Vagina (tissue), 2 donors: ENCODE measurements at regions not wholly inside any gene's neighbourhood (a gene's known extent, or its start where the extent isn't known, plus 50 kb on each side); places are given as distances from the start of the nearest gene placed in this dataset.
A peak's percentile ranks its signal among the peaks of the same experiment; 100 is the strongest.

Experiments
- DNase-seq, 2 donors: peaks; one replicate each; pipeline ENCODE4 v3.0.0-alpha.2; 2017; ENCODE audit errors: extremely low spot score in 2 of 2
- H3K27ac ChIP-seq: fragments of 200-600 bp; sonication (generic); one replicate; pipeline ENCODE4 v1.5.1; 2019
- H3K27me3 ChIP-seq: fragments of 200-600 bp; sonication (generic); one replicate; pipeline ENCODE4 v1.5.1; 2019
- H3K36me3 ChIP-seq, 2 donors: fragments of 200-600 bp; sonication (generic); one replicate each; pipeline ENCODE4 v1.5.1; 2017 to 2019
- H3K4me1 ChIP-seq: fragments of 200-600 bp; sonication (generic); one replicate; pipeline ENCODE4 v1.5.1; 2019
- H3K4me3 ChIP-seq, 2 donors: fragments of 200-600 bp; sonication (generic); 1 replicate in 1 of 2; 2 replicates in 1 of 2; pipeline ENCODE4 v1.5.1; 2016 to 2019
- H3K9me3 ChIP-seq: fragments of 200-600 bp; sonication (generic); one replicate; pipeline ENCODE4 v1.5.1; 2019
- POLR2A ChIP-seq, 2 donors: fragments of 450-650 bp; IDR thresholded peaks; one replicate each; pipeline ENCODE4 v1.6.1; 2017; ENCODE audit warnings: antibody characterized with exemption in 2 of 2, mild to moderate bottlenecking in 2 of 2, moderate library complexity in 2 of 2
- POLR2AphosphoS5 ChIP-seq, 2 donors: sonication (generic); formaldehyde crosslinking; IDR thresholded peaks; one replicate each; pipeline ENCODE4 v1.9.0; 2017; ENCODE audit warnings: antibody characterized with exemption in 2 of 2, mild to moderate bottlenecking in 2 of 2, low read depth in 1 of 2; ENCODE audit not compliant: insufficient read depth in 1 of 2
- intact Hi-C: fragments of 100-400 bp; cut with DNase I; formaldehyde crosslinking; loops from one replicate; pipeline ENCODE4 v1.15.1; 2023
- TF ChIP-seq, protein P1 (sequence below), 3 experiments: fragments of 450-650 bp in 2 of 3; fragments of 200-600 bp in 1 of 3; sonication (generic) in 1 of 3; IDR thresholded peaks; one replicate each; pipeline ENCODE4 v1.5.1; 2017 to 2019; ENCODE audit warnings: antibody characterized with exemption in 3 of 3, mild to moderate bottlenecking in 2 of 3, moderate library complexity in 2 of 3

DNA sequence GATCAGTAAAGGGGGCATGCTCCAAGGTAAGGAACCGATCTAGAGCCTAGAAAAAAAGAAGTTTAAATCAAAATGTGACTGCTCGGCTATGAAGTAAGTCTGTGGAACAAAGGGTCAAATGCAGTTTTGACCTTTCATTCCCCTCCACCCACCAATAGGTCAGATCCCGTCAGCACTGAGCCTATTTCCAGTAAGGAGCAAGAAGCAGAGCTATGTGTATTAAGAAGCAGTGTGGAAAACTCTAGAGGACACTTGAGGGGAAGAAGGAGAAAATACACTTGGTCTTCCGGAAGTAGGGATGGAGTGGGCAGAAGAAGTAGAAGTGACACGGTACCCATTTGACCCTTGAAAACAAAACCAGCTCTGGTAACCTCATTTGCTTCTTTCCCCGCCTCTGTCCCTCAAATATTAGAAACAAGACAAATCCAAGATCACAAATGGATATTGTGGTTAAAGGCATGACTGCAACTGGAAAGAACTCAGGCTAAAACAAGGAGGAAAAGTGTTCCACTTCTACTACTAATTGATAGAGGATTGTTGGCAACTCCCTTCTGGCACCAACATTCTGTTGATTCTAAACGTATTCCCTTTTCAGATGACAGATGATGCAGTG is 888.3 kb upstream of the NR2F2 start:
- peak overlapping the region; percentile 33 for H3K27ac ChIP-seq
- H3K9me3 ChIP-seq = no peaks in the 10 kb centered on the region
- no peaks in the 10 kb centered on the region for H3K27me3 ChIP-seq
- intact Hi-C loops = loop anchor here (10.0 kb wide), 3 partner anchors 157 to 893 kb away; partner anchors contain the start of gene NR2F2
- H3K4me3 ChIP-seq = no peak overlapping the region
- H3K4me1 ChIP-seq = peaks cover 15% of the 10 kb centered on the region
- TF ChIP-seq, protein P1, sequence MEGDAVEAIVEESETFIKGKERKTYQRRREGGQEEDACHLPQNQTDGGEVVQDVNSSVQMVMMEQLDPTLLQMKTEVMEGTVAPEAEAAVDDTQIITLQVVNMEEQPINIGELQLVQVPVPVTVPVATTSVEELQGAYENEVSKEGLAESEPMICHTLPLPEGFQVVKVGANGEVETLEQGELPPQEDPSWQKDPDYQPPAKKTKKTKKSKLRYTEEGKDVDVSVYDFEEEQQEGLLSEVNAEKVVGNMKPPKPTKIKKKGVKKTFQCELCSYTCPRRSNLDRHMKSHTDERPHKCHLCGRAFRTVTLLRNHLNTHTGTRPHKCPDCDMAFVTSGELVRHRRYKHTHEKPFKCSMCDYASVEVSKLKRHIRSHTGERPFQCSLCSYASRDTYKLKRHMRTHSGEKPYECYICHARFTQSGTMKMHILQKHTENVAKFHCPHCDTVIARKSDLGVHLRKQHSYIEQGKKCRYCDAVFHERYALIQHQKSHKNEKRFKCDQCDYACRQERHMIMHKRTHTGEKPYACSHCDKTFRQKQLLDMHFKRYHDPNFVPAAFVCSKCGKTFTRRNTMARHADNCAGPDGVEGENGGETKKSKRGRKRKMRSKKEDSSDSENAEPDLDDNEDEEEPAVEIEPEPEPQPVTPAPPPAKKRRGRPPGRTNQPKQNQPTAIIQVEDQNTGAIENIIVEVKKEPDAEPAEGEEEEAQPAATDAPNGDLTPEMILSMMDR (IDR thresholded peaks at IDR 0.05) = no peak
- TF ChIP-seq POLR2A (IDR thresholded peaks at IDR 0.05) (no peak), POLR2AphosphoS5 (IDR thresholded peaks at IDR 0.05; ENCODE audit: insufficient read depth in 1 of 2, low read depth in 1 of 2) (no peak)
- DNase-seq = no peak
- H3K36me3 ChIP-seq = no peaks in the 10 kb centered on the region

DNA sequence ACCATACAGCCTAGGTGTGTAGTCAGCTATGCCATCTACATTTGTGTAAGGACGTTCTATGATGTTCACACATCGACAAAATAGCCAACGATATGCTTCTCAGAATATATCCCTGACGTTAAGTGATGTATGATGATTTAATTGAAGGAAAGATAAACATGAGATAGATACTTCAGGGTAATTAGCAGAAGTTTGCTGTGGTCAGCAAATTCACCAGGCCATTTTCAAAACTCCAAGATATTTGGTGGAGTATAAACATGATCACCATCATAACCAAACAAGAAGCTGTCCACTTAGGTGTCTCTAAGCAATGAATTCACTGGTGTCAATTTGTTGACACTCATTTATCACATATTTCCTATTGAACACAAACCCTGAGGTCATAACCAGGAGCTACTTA is 885.6 kb upstream of the NR2F2 start:
- TF ChIP-seq POLR2A (IDR thresholded peaks at IDR 0.05) = no peak
- TF ChIP-seq, protein P1 (IDR thresholded peaks at IDR 0.05) = no peak
- no peak for TF ChIP-seq POLR2AphosphoS5 (IDR thresholded peaks at IDR 0.05; ENCODE audit: insufficient read depth in 1 of 2, low read depth in 1 of 2)
- DNase-seq = no peak
- Histone ChIP-seq H3K4me3 (no peak overlapping the region), H3K27ac (no peak overlapping the region), H3K36me3 (no peaks in the 10 kb centered on the region), H3K27me3 (no peaks in the 10 kb centered on the region), H3K9me3 (no peaks in the 10 kb centered on the region), H3K4me1 (peaks cover 19% of the 10 kb centered on the region)
- intact Hi-C loops = loop anchor here (10.0 kb wide), 3 partner anchors 160 to 890 kb away; partner anchors contain the start of gene NR2F2

DNA sequence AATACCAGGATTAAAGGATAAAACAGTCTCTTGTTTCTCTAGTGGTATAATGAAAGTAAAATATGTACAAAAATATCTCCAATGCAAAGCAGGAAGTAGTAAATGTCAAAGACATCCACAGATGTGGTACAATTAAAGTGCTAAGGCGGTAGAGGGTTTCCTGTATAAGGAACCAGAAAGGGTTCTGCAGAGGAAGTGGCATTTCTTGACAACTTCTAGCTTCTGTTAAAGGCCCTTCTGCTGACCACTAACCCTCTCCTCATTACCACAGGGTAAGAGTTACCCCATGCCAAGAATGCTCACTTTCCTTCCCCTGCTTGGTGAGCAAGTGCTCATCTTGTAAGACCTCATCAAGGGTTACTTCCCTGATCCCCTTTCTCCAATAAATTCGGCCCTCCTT is 883.6 kb upstream of the NR2F2 start:
- H3K4me3 ChIP-seq = no peak overlapping the region
- H3K36me3 ChIP-seq = no peaks in the 10 kb centered on the region
- H3K27ac ChIP-seq = no peak overlapping the region
- TF ChIP-seq POLR2AphosphoS5 (IDR thresholded peaks at IDR 0.05; ENCODE audit: insufficient read depth in 1 of 2, low read depth in 1 of 2) (no peak), POLR2A (IDR thresholded peaks at IDR 0.05) (no peak)
- TF ChIP-seq, protein P1 (IDR thresholded peaks at IDR 0.05) = no peak
- peaks cover 6% of the 10 kb centered on the region for H3K4me1 ChIP-seq
- intact Hi-C loops = loop anchor here (10.0 kb wide), 3 partner anchors 162 to 888 kb away; partner anchors contain the start of gene NR2F2
- H3K27me3 ChIP-seq = no peaks in the 10 kb centered on the region
- no peaks in the 10 kb centered on the region for H3K9me3 ChIP-seq
- no peak for DNase-seq

DNA sequence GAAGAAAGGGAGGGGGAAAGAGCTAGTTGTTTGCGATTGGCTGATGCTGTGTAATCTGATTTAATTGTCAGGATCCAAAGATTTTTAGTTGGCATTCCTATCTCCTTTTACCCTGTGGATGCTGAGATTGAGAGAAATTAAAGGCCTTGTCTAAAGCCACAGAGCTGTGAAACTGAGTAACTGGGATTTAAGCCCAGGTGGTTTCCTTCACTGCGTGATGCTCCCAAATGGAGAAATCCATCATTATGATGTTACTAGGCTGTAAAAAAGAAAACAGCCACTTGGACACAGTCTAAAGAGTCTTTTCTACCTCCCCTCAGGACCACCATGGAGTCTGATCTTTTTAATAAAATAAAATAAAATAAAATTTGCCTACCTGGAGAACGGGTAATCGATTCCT is 883.0 kb upstream of the NR2F2 start:
- intact Hi-C loops = loop anchor here (10.0 kb wide), 3 partner anchors 163 to 887 kb away; partner anchors contain the start of gene NR2F2
- no peak overlapping the region for H3K4me3 ChIP-seq
- TF ChIP-seq POLR2A (IDR thresholded peaks at IDR 0.05) (no peak), POLR2AphosphoS5 (IDR thresholded peaks at IDR 0.05; ENCODE audit: insufficient read depth in 1 of 2, low read depth in 1 of 2) (no peak)
- TF ChIP-seq, protein P1 (IDR thresholded peaks at IDR 0.05) = no peak

DNA sequence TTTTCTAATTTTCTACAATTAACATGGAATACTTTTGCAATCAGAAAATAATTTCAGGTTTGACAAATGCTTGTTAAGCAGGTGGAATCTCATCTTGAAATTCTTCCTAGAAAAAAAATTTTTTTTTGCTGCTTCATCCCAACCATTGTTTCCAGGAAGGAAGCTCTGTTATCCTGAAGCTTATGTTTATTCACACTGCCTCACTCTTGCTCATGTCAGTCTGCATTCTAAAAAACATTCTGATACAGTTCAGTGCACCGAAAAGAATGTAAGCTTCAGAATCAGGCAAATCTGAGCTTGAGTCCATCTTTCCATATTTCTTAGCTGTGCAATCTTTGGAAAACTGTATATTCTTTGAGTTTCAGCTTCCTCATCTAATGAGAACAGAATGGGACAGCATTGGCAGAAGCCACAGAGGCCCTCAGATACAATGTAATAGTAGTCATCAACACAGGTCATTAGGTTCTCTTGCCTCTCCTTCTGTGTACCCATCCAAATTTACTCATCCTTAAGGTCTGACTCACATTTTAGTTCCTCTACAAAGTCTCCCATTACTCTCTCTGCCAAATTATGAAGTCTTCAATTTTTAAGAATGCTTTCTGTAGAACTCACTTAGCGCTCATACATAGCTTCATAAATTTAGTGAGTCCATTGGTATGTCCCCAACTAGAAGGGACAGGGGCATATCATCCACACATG is 881.8 kb upstream of the NR2F2 start:
- no peak for TF ChIP-seq POLR2A (IDR thresholded peaks at IDR 0.05)
- TF ChIP-seq, protein P1 (IDR thresholded peaks at IDR 0.05) = no peak
- TF ChIP-seq POLR2AphosphoS5 (IDR thresholded peaks at IDR 0.05; ENCODE audit: insufficient read depth in 1 of 2, low read depth in 1 of 2) = no peak
- H3K27ac ChIP-seq = no peak overlapping the region
- H3K27me3 ChIP-seq = no peaks in the 10 kb centered on the region
- no peaks in the 10 kb centered on the region for H3K9me3 ChIP-seq
- H3K36me3 ChIP-seq = no peaks in the 10 kb centered on the region
- intact Hi-C loops = loop anchor here (10.0 kb wide), 3 partner anchors 164 to 886 kb away; partner anchors contain the start of gene NR2F2
- H3K4me1 ChIP-seq = peaks cover 6% of the 10 kb centered on the region
- no peak overlapping the region for H3K4me3 ChIP-seq
- DNase-seq = no peak

More for the DNA sequence above, 883.0 kb upstream of the NR2F2 start:
- H3K4me1 ChIP-seq = peaks cover 6% of the 10 kb centered on the region
- H3K36me3 ChIP-seq = no peaks in the 10 kb centered on the region
- no peaks in the 10 kb centered on the region for H3K27me3 ChIP-seq
- H3K9me3 ChIP-seq = no peaks in the 10 kb centered on the region
- DNase-seq = no peak
- no peak overlapping the region for H3K27ac ChIP-seq
